NCI-H1930 (cell line): ENCODE measurements at regions not wholly inside any gene's neighbourhood (a gene's known extent, or its start where the extent isn't known, plus 50 kb on each side); places are given as distances from the start of the nearest gene placed in this dataset.
"Not testable (repeated sequence)": the region's sequence is repeated elsewhere in the genome, so short reads cannot be mapped to it uniquely, and the experiment has no call there.

Source experiments
- DNase-seq, 2 experiments: peaks; one replicate each; lab custom pipeline; 2025; lab: John Stamatoyannopoulos, UW

GRCh38 chr15:20191508-20192125 lies 350.0 kb downstream of the GOLGA6L6 start:
- DNase-seq, result not testable (repeated sequence)

DNA sequence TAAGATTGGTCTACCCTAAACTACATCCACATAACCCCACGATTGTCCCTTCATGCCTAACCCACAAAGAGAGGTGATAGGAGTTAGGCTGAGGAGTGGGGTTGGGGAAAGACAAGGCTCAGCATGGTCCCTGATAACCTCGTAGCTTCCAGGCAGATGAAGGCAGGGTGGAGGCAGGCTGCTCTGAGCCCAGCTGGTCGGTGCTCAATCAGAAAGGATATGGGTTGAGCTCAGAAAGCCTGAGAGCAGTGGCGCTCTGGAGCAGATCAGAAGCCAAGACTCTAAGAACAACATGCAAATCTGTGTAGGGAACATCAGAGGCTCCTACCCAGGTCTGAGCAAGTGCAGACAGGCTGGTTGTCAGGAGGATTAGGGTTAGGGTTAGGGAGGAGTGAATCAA lies 353.0 kb downstream of the GOLGA6L6 start:
- not testable (repeated sequence) for DNase-seq

DNA sequence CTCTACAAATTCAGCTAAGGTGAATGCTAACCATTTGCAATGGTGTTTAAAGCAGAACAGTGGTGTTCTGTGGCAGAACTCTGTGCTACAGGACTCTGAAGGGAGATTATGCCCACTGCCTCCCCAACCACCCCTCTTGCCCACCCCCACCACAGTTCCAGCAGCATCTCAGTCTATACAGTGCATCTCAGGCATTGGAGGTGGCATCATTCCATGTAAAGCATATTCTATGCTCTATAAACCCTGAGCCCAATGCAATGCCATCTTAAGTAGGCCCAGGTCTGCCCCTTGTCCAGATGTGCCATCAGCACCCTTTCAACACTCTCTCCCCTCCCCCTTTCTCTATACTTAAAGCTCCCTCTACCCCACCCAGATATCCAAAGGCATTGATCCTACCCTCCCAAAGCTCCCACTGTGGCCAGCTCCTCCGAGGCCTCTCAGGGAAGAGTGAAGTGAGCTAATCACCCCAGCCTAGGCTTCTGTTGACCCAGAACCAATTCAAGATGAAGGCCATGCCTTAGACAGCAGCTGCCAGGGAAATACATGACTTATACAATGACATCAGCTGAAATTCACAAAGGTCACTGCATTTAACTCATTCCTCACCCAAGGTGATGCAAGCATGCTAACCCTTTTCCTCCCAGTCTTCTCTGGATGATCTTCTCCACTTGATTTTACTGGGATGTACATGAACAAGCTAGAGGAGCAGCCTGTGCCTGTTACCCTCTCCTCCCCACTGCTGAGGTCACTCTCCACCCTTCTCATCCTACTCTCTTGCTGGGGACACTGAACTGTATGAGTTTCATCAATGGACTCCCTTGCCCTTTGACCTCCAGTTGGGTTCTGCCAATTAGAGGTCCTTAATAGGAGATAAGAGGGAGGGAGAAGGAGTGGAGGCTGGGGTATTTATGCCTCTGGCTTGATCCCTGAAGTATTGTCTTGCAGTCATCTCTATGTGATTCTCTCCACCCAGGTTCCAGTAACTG lies 353.9 kb downstream of the GOLGA6L6 start:
- DNase-seq, result not testable (repeated sequence)

DNA sequence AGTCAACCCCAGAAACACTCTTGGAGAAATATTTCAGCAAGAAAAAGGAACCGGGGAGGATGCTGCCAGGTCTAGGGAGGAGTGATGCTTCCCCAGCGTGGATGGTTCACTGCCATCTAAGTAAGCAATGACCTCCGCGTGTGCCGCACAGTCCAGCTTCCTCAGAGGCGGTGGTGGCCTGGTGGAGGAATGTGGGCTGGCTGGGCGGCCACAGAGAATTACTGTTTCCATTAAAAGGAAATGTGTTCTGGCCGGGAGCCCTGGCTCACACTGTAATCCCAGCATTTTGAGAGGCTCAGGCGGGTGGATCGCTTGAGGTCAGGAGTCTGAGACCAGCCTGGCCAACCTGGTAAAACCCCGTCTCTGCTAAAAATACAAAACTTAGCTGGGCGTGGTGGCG lies 356.7 kb downstream of the GOLGA6L6 start:
- not testable (repeated sequence) for DNase-seq

- not testable (repeated sequence) for DNase-seq
These were observed 373.4 kb downstream of the GOLGA6L6 start for GRCh38 chr15:20168221-20168620.

DNA sequence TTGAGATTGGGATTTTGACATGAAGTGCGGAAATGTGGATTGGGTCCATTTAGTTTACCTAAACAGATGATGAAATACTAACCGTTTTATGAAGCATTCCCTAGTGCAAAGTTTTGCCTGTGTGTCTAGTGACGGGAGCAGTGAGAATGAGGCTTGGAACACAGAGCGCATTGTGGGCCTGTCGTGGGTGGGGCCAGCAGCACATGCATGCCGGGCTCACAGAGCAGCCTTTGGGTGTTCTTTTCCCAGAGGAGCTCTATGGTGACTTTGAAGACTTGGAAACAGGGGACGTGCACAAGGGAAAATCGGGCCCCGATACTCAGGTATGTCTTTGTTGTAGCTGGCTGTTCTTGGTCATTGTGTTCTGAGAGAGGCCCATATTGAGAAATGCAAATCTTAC lies 388.1 kb downstream of the GOLGA6L6 start:
- not testable (repeated sequence) for DNase-seq

DNA sequence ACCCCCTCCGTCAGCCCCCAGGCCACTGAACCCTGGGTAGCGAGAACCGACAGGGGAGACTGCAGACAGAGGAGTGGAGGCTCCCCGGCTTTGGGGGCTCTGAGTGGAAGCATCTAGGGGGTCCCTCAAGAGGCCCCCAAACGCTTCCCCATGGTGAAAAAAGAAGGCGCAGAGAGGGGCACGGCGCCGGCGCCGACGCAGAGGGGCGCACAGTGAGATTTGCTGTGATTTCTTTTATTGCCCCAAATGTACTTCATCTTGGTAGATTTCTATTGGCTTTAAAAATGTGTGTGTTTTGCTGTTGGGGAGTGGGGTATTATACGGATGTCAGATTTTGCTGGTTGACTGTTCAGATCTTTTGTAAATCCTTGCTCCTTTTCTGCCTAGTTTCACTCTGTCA lies 392.9 kb downstream of the GOLGA6L6 start:
- not testable (repeated sequence) for DNase-seq

- DNase-seq, result not testable (repeated sequence)
These were observed 393.6 kb downstream of the GOLGA6L6 start for GRCh38 chr15:20148008-20148407.

DNA sequence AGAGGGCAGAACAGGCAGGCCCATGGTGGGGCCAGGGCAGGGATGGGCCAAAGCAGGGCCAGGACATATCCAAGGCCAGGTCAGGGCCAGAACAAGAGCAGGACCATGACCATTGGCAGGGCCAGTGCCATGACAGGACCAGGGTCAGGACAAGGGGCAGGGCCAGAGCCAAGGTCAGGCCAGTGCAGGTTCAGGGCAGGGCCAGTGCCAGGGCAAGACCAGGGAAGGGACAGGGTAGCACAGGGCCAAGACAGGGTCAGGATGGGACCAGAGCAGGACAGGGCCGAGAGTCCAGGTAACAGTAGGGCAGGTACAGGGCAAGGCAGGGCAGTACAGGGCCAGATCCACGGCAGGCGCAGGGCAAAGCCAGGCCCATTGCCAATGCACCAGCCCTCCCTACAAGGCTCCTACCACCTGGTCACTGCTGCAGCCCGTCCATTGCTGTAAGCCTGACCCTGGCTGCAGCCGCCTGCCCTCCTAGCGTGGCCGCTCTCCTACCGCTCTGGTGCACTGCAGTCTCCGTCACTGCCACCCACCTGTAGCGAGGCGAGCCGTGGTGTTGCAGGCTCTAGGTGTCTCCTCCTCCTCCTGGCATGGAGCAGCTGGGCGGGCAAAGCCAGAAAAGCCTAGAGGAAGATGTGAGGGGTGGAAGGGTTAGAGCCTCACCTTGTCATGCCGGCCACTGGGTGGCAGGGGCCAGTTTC lies 397.1 kb downstream of the GOLGA6L6 start:
- not testable (repeated sequence) for DNase-seq

DNA sequence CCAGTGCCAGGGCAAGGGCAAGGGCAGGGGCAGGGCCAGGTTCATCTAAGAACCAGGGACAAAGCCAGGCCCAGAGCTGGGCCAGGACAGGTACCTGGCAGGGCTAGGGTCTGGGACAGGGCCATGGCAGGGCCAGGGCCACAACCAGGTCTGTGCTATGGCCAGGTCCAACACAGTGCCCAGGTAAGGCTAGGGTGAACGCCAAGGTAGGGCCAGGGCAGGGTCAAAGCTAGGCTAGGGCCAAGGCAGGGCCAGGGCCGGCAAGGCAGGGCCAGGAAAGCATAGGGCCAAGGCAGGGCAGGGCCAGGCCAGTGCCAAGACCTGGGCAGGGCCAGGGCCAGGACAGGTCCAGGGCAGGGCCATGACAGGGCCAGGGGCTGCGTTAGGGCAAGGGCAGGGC lies 398.7 kb downstream of the GOLGA6L6 start:
- DNase-seq, result not testable (repeated sequence)

GRCh38 chr15:20142410-20142809 lies 399.2 kb downstream of the GOLGA6L6 start:
- DNase-seq, result not testable (repeated sequence)

GRCh38 chr15:20124668-20125067 lies 416.9 kb downstream of the GOLGA6L6 start:
- DNase-seq, result not testable (repeated sequence)

DNA sequence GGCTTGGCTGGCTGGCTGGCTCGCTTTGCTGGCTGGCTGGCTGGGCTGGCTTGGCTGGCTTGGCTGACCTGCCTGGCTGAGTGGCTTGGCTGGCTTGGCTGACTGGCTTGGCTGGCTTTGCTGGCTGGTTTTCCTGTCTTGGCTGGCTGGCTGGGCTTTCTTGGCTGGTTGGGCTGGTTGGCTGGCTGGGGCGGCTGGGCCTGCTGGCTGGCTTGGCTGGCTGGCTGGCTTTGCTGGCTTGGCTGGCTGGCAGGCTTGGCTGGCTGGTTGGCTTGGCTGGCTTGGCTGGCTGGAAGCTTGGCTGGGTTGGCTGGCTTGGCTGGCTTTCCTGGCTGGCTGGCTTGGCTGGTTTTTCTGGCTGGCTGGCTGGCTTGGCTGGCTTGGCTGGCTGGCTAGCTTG lies 435.6 kb downstream of the GOLGA6L6 start:
- no peak for DNase-seq

- not testable (repeated sequence) for DNase-seq
These were observed 436.3 kb downstream of the GOLGA6L6 start for GRCh38 chr15:20105011-20105990.

DNA sequence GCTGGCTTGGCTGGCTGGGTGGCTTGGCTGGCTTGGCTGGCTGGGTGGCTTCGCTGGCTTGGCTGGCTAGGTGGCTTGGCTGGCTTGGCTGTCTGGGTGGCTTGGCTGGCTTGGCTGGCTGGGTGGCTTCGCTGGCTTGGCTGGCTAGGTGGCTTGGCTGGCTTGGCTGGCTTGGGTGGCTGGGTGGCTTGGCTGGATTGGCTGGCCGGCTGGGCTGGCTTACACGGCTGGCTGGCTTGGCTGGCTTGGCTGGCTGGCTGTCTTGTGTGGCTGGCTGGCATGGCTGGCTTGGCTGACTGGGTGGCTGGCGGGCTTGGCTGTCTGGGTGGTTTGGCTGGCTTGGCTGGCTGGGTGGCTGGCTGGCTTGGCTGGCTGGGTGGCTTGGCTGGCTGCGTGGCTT lies 437.0 kb downstream of the GOLGA6L6 start:
- not testable (repeated sequence) for DNase-seq

GRCh38 chr15:20102862-20103261 lies 438.7 kb downstream of the GOLGA6L6 start:
- not testable (repeated sequence) for DNase-seq

GRCh38 chr15:20102209-20102608 lies 439.4 kb downstream of the GOLGA6L6 start:
- DNase-seq, result not testable (repeated sequence)

DNA sequence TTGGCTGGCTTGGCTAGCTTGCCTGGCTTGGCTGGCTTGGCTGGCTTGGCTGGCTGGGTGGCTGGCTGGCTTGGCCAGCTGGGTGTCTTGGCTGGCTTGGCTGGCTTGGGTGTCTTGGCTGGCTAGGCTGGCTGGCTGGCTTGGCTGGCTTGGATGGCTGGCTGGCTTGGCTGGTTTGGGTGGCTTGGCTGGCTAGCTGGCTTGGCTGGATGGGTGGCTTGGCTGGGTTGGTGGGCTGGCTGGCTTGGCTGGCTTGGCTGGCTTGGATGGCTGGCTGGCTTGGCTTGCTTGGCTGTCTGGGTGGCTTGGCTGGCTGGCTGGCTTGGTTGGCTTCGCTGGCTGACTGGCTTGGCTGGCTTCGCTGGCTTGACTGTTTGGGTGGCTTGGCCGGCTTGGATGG lies 440.3 kb downstream of the GOLGA6L6 start:
- not testable (repeated sequence) for DNase-seq

DNA sequence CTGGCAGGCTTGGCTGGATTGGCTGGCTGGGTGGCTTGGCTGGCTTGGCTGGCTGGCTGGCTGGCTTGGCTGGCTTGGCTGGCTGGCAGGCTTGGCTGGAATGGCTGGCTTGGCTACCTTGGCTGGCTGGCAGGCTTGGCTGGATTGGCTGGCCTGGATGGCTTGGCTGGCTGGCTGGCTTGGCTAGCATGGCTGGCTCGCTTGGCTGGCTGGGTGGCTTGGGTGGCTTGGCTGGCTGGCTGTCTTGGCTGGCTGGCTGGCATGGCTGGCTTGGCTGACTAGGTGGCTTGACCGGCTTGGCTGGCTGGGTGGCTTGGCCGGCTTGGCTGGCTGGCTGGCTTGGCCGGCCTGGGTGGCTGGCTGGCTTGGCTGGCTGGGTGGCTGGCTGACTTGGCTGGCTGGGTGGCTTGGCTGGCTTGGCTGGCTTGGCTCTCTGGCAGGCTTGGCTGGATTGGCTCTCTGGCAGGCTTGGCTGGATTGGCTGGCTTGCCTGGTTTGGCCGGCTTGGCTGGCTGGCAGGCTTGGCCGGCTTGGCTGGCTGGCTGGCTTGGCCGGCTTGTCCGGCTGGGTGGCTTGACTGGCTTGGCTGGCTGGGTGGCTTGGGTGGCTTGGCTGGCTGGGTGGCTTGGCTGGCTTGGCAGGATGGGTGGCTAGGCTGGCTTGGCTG lies 440.9 kb downstream of the GOLGA6L6 start:
- not testable (repeated sequence) for DNase-seq

GRCh38 chr15:20095699-20096303 lies 445.8 kb downstream of the GOLGA6L6 start:
- DNase-seq, result not testable (repeated sequence)
